ENCODE measurements at regions not wholly inside any gene's neighbourhood (a gene's known extent, or its start where the extent isn't known, plus 50 kb on each side); places are given as distances from the start of the nearest gene placed in this dataset.
"Not testable (repeated sequence)": the region's sequence is repeated elsewhere in the genome, so short reads cannot be mapped to it uniquely, and the experiment has no call there.

GRCh38 chr3:182490596-182491491 is 302.5 kb upstream of the ATP11B start:
- no peak for DNase-seq (ENCODE audit: low read depth in 2 of 3, low spot score in 1 of 3)

GRCh38 chr3:182491577-182491976 is 301.7 kb upstream of the ATP11B start:
- no peak for DNase-seq (ENCODE audit: low read depth in 2 of 3, low spot score in 1 of 3)

- DNase-seq (ENCODE audit: low read depth in 2 of 3, low spot score in 1 of 3), result no peak
Measured at GRCh38 chr3:182492536-182492935, 300.8 kb upstream of the ATP11B start.

- no peak for DNase-seq (ENCODE audit: low read depth in 2 of 3, low spot score in 1 of 3)
Measured at GRCh38 chr3:182500289-182500688, 293.0 kb upstream of the ATP11B start.

GRCh38 chr3:182501856-182502255 is 291.4 kb upstream of the ATP11B start:
- DNase-seq (ENCODE audit: low read depth in 2 of 3, low spot score in 1 of 3), result no peak

- no peak for DNase-seq (ENCODE audit: low read depth in 2 of 3, low spot score in 1 of 3)
Measured at GRCh38 chr3:182503401-182503800, 289.9 kb upstream of the ATP11B start.

GRCh38 chr3:182508919-182509711 is 284.2 kb upstream of the ATP11B start:
- no peak for DNase-seq (ENCODE audit: low read depth in 2 of 3, low spot score in 1 of 3)

- no peak for DNase-seq (ENCODE audit: low read depth in 2 of 3, low spot score in 1 of 3)
Measured at GRCh38 chr3:182509844-182510460, 283.4 kb upstream of the ATP11B start.

- DNase-seq (ENCODE audit: low read depth in 2 of 3, low spot score in 1 of 3), result no peak
Measured at GRCh38 chr3:182514236-182514964, 278.9 kb upstream of the ATP11B start.

GRCh38 chr3:182516597-182517336 is 276.5 kb upstream of the ATP11B start:
- DNase-seq (ENCODE audit: low read depth in 2 of 3, low spot score in 1 of 3), result no peak

GRCh38 chr3:182519569-182519968 is 273.7 kb upstream of the ATP11B start:
- DNase-seq (ENCODE audit: low read depth in 2 of 3, low spot score in 1 of 3), result no peak

- no peak for DNase-seq (ENCODE audit: low read depth in 2 of 3, low spot score in 1 of 3)
Measured at GRCh38 chr3:182521339-182521738, 272.0 kb upstream of the ATP11B start.

GRCh38 chr3:182523424-182523823 is 269.9 kb upstream of the ATP11B start:
- DNase-seq (ENCODE audit: low read depth in 2 of 3, low spot score in 1 of 3), result not testable (repeated sequence)

- DNase-seq (ENCODE audit: low read depth in 2 of 3, low spot score in 1 of 3), result no peak
Measured at GRCh38 chr3:182523836-182524235, 269.5 kb upstream of the ATP11B start.

- no peak for DNase-seq (ENCODE audit: low read depth in 2 of 3, low spot score in 1 of 3)
Measured at GRCh38 chr3:182524711-182525401, 268.4 kb upstream of the ATP11B start.

GRCh38 chr3:182525766-182526374 is 267.4 kb upstream of the ATP11B start:
- DNase-seq (ENCODE audit: low read depth in 2 of 3, low spot score in 1 of 3), result no peak

GRCh38 chr3:182527745-182528144 is 265.6 kb upstream of the ATP11B start:
- DNase-seq (ENCODE audit: low read depth in 2 of 3, low spot score in 1 of 3), result no peak

- no peak for DNase-seq (ENCODE audit: low read depth in 2 of 3, low spot score in 1 of 3)
Measured at GRCh38 chr3:182530316-182530715, 263.0 kb upstream of the ATP11B start.

GRCh38 chr3:182533394-182533793 is 259.9 kb upstream of the ATP11B start:
- no peak for DNase-seq (ENCODE audit: low read depth in 2 of 3, low spot score in 1 of 3)

Data from stimulated activated CD4-positive, alpha-beta T cell treated with anti-CD3 and anti-CD28 coated beads, Interleukin-12 subunit alpha, Interleukin-12 subunit beta, amount 100 ng/mL, for 48 hours (primary cell).